ENCODE measurements at regions not wholly inside any gene's neighbourhood (a gene's known extent, or its start where the extent isn't known, plus 50 kb on each side); places are given as distances from the start of the nearest gene placed in this dataset.
"Not testable (repeated sequence)": the region's sequence is repeated elsewhere in the genome, so short reads cannot be mapped to it uniquely, and the experiment has no call there.

- DNase-seq (ENCODE audit: unreplicated experiment); CTCF ChIA-PET; H3K9me3 Mint-ChIP-seq (ENCODE audit: unreplicated experiment); BruUV-seq (replicated peaks); POLR2A ChIA-PET; H3K27me3 Mint-ChIP-seq (ENCODE audit: insufficient read depth, unreplicated experiment); H3K36me3 Mint-ChIP-seq (ENCODE audit: insufficient read depth, unreplicated experiment); H3K4me3 Mint-ChIP-seq (ENCODE audit: unreplicated experiment); H3K27ac Mint-ChIP-seq (ENCODE audit: low read depth, unreplicated experiment); H3K4me1 Mint-ChIP-seq (ENCODE audit: insufficient read depth, unreplicated experiment); intact Hi-C loops (cut with micrococcal nuclease): not testable (repeated sequence)
Measured at GRCh38 chr16:18161224-18161623, 175.3 kb downstream of the NPIPA8 start.

GRCh38 chr16:18159185-18159584 lies 177.4 kb downstream of the NPIPA8 start:
- H3K27me3 Mint-ChIP-seq (ENCODE audit: insufficient read depth, unreplicated experiment); H3K4me1 Mint-ChIP-seq (ENCODE audit: insufficient read depth, unreplicated experiment); H3K4me3 Mint-ChIP-seq (ENCODE audit: unreplicated experiment); BruUV-seq (replicated peaks); H3K9me3 Mint-ChIP-seq (ENCODE audit: unreplicated experiment); H3K36me3 Mint-ChIP-seq (ENCODE audit: insufficient read depth, unreplicated experiment); POLR2A ChIA-PET; intact Hi-C loops (cut with micrococcal nuclease); H3K27ac Mint-ChIP-seq (ENCODE audit: low read depth, unreplicated experiment); CTCF ChIA-PET; DNase-seq (ENCODE audit: unreplicated experiment): not testable (repeated sequence)

- H3K4me1 Mint-ChIP-seq (ENCODE audit: insufficient read depth, unreplicated experiment); H3K4me3 Mint-ChIP-seq (ENCODE audit: unreplicated experiment); H3K36me3 Mint-ChIP-seq (ENCODE audit: insufficient read depth, unreplicated experiment); CTCF ChIA-PET; BruUV-seq (replicated peaks); H3K27ac Mint-ChIP-seq (ENCODE audit: low read depth, unreplicated experiment); intact Hi-C loops (cut with micrococcal nuclease); H3K9me3 Mint-ChIP-seq (ENCODE audit: unreplicated experiment); POLR2A ChIA-PET; DNase-seq (ENCODE audit: unreplicated experiment); H3K27me3 Mint-ChIP-seq (ENCODE audit: insufficient read depth, unreplicated experiment): not testable (repeated sequence)
Measured at GRCh38 chr16:18157854-18158253, 178.7 kb downstream of the NPIPA8 start.

GRCh38 chr16:18152832-18153231 lies 183.7 kb downstream of the NPIPA8 start:
- H3K4me3 Mint-ChIP-seq (ENCODE audit: unreplicated experiment); H3K27ac Mint-ChIP-seq (ENCODE audit: low read depth, unreplicated experiment); POLR2A ChIA-PET; H3K9me3 Mint-ChIP-seq (ENCODE audit: unreplicated experiment); BruUV-seq (replicated peaks); H3K4me1 Mint-ChIP-seq (ENCODE audit: insufficient read depth, unreplicated experiment); DNase-seq (ENCODE audit: unreplicated experiment); H3K36me3 Mint-ChIP-seq (ENCODE audit: insufficient read depth, unreplicated experiment); H3K27me3 Mint-ChIP-seq (ENCODE audit: insufficient read depth, unreplicated experiment); CTCF ChIA-PET; intact Hi-C loops (cut with micrococcal nuclease): not testable (repeated sequence)

GRCh38 chr16:18148132-18148531 lies 188.4 kb downstream of the NPIPA8 start:
- H3K27ac Mint-ChIP-seq (ENCODE audit: low read depth, unreplicated experiment); H3K36me3 Mint-ChIP-seq (ENCODE audit: insufficient read depth, unreplicated experiment); BruUV-seq (replicated peaks); H3K27me3 Mint-ChIP-seq (ENCODE audit: insufficient read depth, unreplicated experiment); intact Hi-C loops (cut with micrococcal nuclease); DNase-seq (ENCODE audit: unreplicated experiment); H3K4me3 Mint-ChIP-seq (ENCODE audit: unreplicated experiment); CTCF ChIA-PET; H3K9me3 Mint-ChIP-seq (ENCODE audit: unreplicated experiment); H3K4me1 Mint-ChIP-seq (ENCODE audit: insufficient read depth, unreplicated experiment); POLR2A ChIA-PET: not testable (repeated sequence)

- H3K4me3 Mint-ChIP-seq (ENCODE audit: unreplicated experiment); H3K27ac Mint-ChIP-seq (ENCODE audit: low read depth, unreplicated experiment); DNase-seq (ENCODE audit: unreplicated experiment); intact Hi-C loops (cut with micrococcal nuclease); H3K36me3 Mint-ChIP-seq (ENCODE audit: insufficient read depth, unreplicated experiment); BruUV-seq (replicated peaks); H3K4me1 Mint-ChIP-seq (ENCODE audit: insufficient read depth, unreplicated experiment); POLR2A ChIA-PET; CTCF ChIA-PET; H3K9me3 Mint-ChIP-seq (ENCODE audit: unreplicated experiment): not testable (repeated sequence)
- peaks cover 11% of the 10 kb centered on the region for H3K27me3 Mint-ChIP-seq (ENCODE audit: insufficient read depth, unreplicated experiment)
Measured at GRCh38 chr16:18146601-18147142, 189.9 kb downstream of the NPIPA8 start.

GRCh38 chr16:18142066-18142465 lies 194.5 kb downstream of the NPIPA8 start:
- H3K4me1 Mint-ChIP-seq (ENCODE audit: insufficient read depth, unreplicated experiment); intact Hi-C loops (cut with micrococcal nuclease); H3K36me3 Mint-ChIP-seq (ENCODE audit: insufficient read depth, unreplicated experiment); H3K9me3 Mint-ChIP-seq (ENCODE audit: unreplicated experiment); H3K4me3 Mint-ChIP-seq (ENCODE audit: unreplicated experiment); DNase-seq (ENCODE audit: unreplicated experiment); POLR2A ChIA-PET; BruUV-seq (replicated peaks); H3K27ac Mint-ChIP-seq (ENCODE audit: low read depth, unreplicated experiment); CTCF ChIA-PET: not testable (repeated sequence)
- H3K27me3 Mint-ChIP-seq (ENCODE audit: insufficient read depth, unreplicated experiment): peaks cover 11% of the 10 kb centered on the region

GRCh38 chr16:18136288-18136687 lies 200.2 kb downstream of the NPIPA8 start:
- intact Hi-C loops (cut with micrococcal nuclease); H3K36me3 Mint-ChIP-seq (ENCODE audit: insufficient read depth, unreplicated experiment); CTCF ChIA-PET; H3K27ac Mint-ChIP-seq (ENCODE audit: low read depth, unreplicated experiment); H3K27me3 Mint-ChIP-seq (ENCODE audit: insufficient read depth, unreplicated experiment); H3K4me1 Mint-ChIP-seq (ENCODE audit: insufficient read depth, unreplicated experiment); POLR2A ChIA-PET; BruUV-seq (replicated peaks); DNase-seq (ENCODE audit: unreplicated experiment); H3K9me3 Mint-ChIP-seq (ENCODE audit: unreplicated experiment); H3K4me3 Mint-ChIP-seq (ENCODE audit: unreplicated experiment): not testable (repeated sequence)

GRCh38 chr16:18135024-18135423 lies 201.5 kb downstream of the NPIPA8 start:
- H3K9me3 Mint-ChIP-seq (ENCODE audit: unreplicated experiment); BruUV-seq (replicated peaks); CTCF ChIA-PET; H3K27me3 Mint-ChIP-seq (ENCODE audit: insufficient read depth, unreplicated experiment); H3K36me3 Mint-ChIP-seq (ENCODE audit: insufficient read depth, unreplicated experiment); H3K4me1 Mint-ChIP-seq (ENCODE audit: insufficient read depth, unreplicated experiment); H3K27ac Mint-ChIP-seq (ENCODE audit: low read depth, unreplicated experiment); H3K4me3 Mint-ChIP-seq (ENCODE audit: unreplicated experiment); intact Hi-C loops (cut with micrococcal nuclease); POLR2A ChIA-PET; DNase-seq (ENCODE audit: unreplicated experiment): not testable (repeated sequence)

All from MCF 10A (cell line).